DND-41 (cell line): ENCODE measurements at regions not wholly inside any gene's neighbourhood (a gene's known extent, or its start where the extent isn't known, plus 50 kb on each side); places are given as distances from the start of the nearest gene placed in this dataset.

Experiments used
- CTCF ChIP-seq: IDR thresholded peaks from 2 replicates; pipeline ENCODE4 v1.5.1; 2012; ENCODE audit warnings: borderline replicate concordance, low read length, moderate library complexity, mild to moderate bottlenecking; ENCODE audit not compliant: poor library complexity, severe bottlenecking; ENCODE audit errors: extremely low read depth
- EZH2 ChIP-seq: IDR thresholded peaks from 3 replicates; pipeline ENCODE4 v1.6.1; 2012; ENCODE audit warnings: borderline replicate concordance, low read depth, mild to moderate bottlenecking, moderate library complexity, low read length, inconsistent platforms; ENCODE audit not compliant: severe bottlenecking

- TF ChIP-seq EZH2 (no peak), CTCF (no peak)
Measured at GRCh38 chrX:77347572-77347971, 99.6 kb upstream of the FGF16 start.
